ACC112 (cell line): ENCODE measurements at regions not wholly inside any gene's neighbourhood (a gene's known extent, or its start where the extent isn't known, plus 50 kb on each side); places are given as distances from the start of the nearest gene placed in this dataset.
"Not testable (repeated sequence)": the region's sequence is repeated elsewhere in the genome, so short reads cannot be mapped to it uniquely, and the experiment has no call there.

Experiments
- H2AFZ ChIP-seq: fragments of 200-600 bp; sonication (generic); one replicate; pipeline ENCODE4 v1.6.0; 2017; ENCODE audit warnings: antibody characterized with exemption, low read length; ENCODE audit not compliant: unreplicated experiment
- H3K27ac ChIP-seq: fragments of 200-600 bp; sonication (generic); 2 replicates; pipeline ENCODE4 v1.5.1; 2014; ENCODE audit warnings: low read depth, mild to moderate bottlenecking, antibody characterized with exemption, low read length, moderate library complexity
- H3K27me3 ChIP-seq: fragments of 200-600 bp; sonication (generic); 2 replicates; pipeline ENCODE4 v1.6.1; 2014; ENCODE audit warnings: mild to moderate bottlenecking, antibody characterized with exemption, low read length, moderate library complexity, mixed read lengths; ENCODE audit not compliant: insufficient read depth
- H3K36me3 ChIP-seq: fragments of 200-600 bp; sonication (generic); 2 replicates; pipeline ENCODE4 v1.6.1; 2016; ENCODE audit warnings: mild to moderate bottlenecking, antibody characterized with exemption, low read length, moderate library complexity, mixed read lengths; ENCODE audit not compliant: insufficient read depth
- H3K4me1 ChIP-seq: fragments of 200-600 bp; sonication (generic); one replicate; pipeline ENCODE4 v1.6.1; 2016; ENCODE audit warnings: low read length, mixed read lengths; ENCODE audit not compliant: insufficient read depth, unreplicated experiment, control insufficient read depth
- H3K4me3 ChIP-seq: fragments of 200-600 bp; sonication (generic); 2 replicates; pipeline ENCODE4 v1.5.1; 2014; ENCODE audit warnings: mild to moderate bottlenecking, low read depth, low read length
- H3K79me2 ChIP-seq: fragments of 200-600 bp; sonication (generic); one replicate; pipeline ENCODE4 v1.6.0; 2016; ENCODE audit warnings: low read length; ENCODE audit not compliant: control insufficient read depth, unreplicated experiment, insufficient read depth

GRCh38 chr15:84516773-84517172 is 84.0 kb upstream of the ZSCAN2 start:
- not testable (repeated sequence) for H3K27ac ChIP-seq, H3K27me3 ChIP-seq, H3K4me3 ChIP-seq, H3K79me2 ChIP-seq, H2AFZ ChIP-seq, H3K36me3 ChIP-seq, H3K4me1 ChIP-seq

DNA sequence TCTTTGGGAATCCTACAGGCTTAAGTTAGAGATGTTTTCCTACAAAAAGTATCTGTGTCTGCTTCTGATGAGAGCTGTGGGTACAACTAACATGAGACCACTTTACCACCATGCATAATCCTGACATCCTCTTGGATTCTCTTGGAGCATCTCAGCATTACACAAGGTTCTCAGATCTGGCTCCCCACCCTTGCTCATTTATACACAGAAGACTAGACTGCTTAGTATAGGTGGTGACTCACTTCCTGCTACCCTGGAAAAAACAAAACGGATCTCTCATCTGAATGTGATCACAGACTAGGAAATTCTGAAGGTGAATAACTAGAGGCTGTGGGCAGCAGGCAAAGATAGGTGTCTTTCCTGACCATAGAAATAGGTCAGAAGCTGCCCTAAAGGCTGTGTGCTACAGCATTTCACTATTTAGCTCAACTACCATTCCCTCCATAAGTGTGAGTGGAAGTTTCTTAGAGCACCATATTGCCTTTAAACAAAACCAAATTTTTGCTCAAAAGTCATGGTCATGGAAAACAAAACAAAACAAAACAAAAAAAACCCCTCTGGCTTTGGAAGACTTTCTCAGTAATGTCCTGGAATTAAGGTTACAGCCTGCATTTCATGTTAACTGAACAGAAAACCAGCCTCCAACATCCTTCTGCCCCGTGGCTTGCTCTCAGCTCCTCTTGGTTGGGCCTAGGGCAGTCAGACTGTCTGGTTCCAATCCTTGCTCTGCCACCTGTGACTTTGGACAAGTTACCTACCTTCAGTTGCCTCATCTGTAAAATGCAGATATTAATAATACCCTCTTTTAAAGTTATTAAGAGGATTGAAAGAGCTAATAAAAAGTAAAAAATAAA is 75.1 kb upstream of the ZSCAN2 start:
- not testable (repeated sequence) for H3K79me2 ChIP-seq, H3K4me3 ChIP-seq, H3K4me1 ChIP-seq, H3K27me3 ChIP-seq, H2AFZ ChIP-seq, H3K36me3 ChIP-seq
- H3K27ac ChIP-seq = peak overlapping the region; percentile 34; the same call in 1 of the 2 replicates

GRCh38 chr15:84530751-84531150 is 70.1 kb upstream of the ZSCAN2 start:
- not testable (repeated sequence) for H3K4me1 ChIP-seq, H2AFZ ChIP-seq, H3K4me3 ChIP-seq, H3K79me2 ChIP-seq, H3K27me3 ChIP-seq, H3K36me3 ChIP-seq, H3K27ac ChIP-seq

DNA sequence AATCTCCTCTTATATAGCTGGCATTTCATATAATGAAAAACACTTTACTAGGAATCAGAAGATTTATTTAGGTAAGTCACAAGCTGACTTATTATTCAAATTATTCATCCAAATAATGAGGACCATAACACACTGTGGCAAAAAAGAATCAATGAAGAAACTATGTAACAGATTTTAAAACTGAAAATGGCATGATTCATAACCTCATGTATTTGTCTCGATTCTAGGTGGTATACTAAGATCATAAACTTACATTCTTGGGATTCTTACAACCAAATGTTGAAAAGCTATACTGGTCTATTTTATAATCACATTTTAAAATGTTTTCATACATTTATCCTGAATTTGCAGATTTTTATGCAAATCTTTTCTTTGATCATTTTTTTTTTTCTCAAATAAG is 69.6 kb upstream of the ZSCAN2 start:
- H2AFZ ChIP-seq, H3K79me2 ChIP-seq, H3K4me3 ChIP-seq, H3K36me3 ChIP-seq, H3K27ac ChIP-seq, H3K4me1 ChIP-seq, H3K27me3 ChIP-seq: not testable (repeated sequence)

DNA sequence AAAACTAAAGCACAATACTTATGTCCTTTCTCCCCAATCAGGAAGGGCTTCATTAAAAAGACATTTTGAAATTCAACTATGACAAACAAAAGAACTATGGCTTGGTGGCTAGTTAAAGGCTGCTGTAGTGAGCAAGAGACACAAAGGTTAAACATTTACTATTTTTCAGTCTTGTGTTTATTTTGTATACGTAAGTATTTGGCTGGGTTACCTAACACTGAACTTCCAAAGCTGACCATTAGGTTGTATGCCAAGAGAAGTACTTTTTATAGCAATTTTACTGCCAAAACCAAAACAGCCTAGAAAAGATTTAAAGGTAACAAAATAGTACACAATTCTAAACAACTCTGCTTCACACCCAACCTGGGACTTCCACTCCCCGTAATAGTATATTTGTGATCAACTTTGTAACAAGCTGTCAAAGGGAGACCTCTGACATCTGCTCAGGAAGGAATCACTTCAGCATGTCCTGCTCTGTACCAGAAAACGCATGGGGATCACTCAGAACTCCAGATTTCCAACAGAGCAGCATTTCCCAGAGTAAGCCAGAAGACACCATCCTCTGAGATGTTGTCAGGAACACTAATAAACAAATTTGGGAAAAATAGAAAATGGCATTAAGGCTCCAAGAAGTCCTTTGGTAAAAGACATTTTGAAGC is 69.0 kb upstream of the ZSCAN2 start:
- not testable (repeated sequence) for H3K79me2 ChIP-seq, H3K27ac ChIP-seq, H2AFZ ChIP-seq, H3K27me3 ChIP-seq, H3K36me3 ChIP-seq, H3K4me3 ChIP-seq, H3K4me1 ChIP-seq

GRCh38 chr15:84533705-84534104 is 67.1 kb upstream of the ZSCAN2 start:
- not testable (repeated sequence) for H3K27me3 ChIP-seq, H3K36me3 ChIP-seq, H2AFZ ChIP-seq, H3K4me1 ChIP-seq, H3K79me2 ChIP-seq, H3K4me3 ChIP-seq, H3K27ac ChIP-seq

DNA sequence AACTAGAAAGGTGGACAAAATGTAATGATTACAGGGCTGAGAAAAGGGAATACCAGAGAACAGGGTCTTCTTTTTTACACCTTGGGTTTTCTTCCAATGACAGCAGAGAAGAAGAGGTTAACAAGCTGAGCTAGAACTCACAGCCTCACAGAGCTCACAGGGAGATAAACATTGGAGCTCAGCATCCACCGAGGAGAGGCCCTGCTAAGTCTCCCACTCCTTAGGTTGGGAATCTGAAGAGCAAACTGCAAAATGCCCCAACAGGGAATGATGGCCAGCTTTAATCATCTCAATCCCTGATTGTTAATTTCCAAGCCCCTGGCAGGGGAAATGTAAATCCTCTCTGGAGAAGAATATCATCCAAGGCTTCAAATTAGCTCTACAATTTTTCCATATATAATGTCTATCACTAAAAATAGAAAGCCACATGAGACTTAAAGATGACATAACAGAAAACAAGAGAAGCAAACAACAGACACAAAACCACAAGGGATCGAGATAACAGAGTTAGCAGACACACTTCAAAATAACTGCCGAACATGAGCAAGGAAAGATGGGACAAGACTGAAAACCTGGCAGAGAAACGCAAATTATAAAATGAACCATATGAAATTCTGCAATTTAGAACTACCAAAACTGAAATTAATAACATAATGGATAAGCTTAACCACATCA is 66.1 kb upstream of the ZSCAN2 start:
- H2AFZ ChIP-seq, H3K4me1 ChIP-seq, H3K27ac ChIP-seq, H3K36me3 ChIP-seq, H3K27me3 ChIP-seq, H3K79me2 ChIP-seq, H3K4me3 ChIP-seq: not testable (repeated sequence)

GRCh38 chr15:84536181-84536580 is 64.6 kb upstream of the ZSCAN2 start:
- not testable (repeated sequence) for H3K36me3 ChIP-seq, H3K27ac ChIP-seq, H2AFZ ChIP-seq, H3K4me1 ChIP-seq, H3K27me3 ChIP-seq, H3K79me2 ChIP-seq, H3K4me3 ChIP-seq

DNA sequence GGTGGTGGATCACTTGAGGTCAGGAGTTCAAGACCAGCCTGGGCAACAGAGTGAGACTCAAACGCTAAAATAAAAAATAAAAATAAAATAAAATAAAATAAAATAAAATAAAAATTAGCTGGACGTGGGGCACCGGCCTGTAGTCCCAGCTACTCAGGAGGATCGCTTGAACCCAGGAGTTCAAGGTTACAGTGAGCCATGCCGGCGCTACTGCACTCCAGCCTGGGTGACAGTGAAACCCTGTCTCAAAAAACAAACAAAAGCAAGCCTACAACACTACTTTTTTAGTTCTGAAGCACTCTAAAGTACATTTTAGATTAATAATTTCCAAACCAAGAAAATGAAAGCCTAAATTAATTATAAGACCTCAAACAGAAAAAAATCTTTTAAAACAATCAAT is 56.2 kb upstream of the ZSCAN2 start:
- not testable (repeated sequence) for H3K4me3 ChIP-seq, H2AFZ ChIP-seq, H3K36me3 ChIP-seq, H3K79me2 ChIP-seq, H3K27me3 ChIP-seq, H3K27ac ChIP-seq, H3K4me1 ChIP-seq

DNA sequence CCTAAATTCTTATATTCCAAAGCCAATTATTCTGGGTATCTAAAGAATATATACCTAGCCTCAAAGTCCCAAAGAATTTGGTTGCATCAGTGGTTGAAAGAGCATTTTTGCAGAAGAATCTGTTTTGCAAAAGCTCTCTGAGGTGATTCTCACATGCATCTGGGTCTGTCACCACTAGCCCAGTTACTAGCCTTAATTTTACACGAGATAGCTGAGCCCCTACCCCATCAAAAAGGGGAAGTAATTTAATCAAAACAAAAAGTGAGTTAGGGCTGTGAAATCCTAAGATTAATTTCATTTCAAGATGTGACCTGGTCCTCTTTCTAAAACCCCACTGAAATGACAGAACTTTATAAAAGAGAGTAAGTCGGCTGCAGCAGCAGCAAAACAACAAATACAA is 53.7 kb upstream of the ZSCAN2 start:
- peaks cover 13% of the 10 kb centered on the region for H3K4me1 ChIP-seq
- not testable (repeated sequence) for H3K27me3 ChIP-seq, H2AFZ ChIP-seq, H3K36me3 ChIP-seq, H3K79me2 ChIP-seq, H3K27ac ChIP-seq, H3K4me3 ChIP-seq

DNA sequence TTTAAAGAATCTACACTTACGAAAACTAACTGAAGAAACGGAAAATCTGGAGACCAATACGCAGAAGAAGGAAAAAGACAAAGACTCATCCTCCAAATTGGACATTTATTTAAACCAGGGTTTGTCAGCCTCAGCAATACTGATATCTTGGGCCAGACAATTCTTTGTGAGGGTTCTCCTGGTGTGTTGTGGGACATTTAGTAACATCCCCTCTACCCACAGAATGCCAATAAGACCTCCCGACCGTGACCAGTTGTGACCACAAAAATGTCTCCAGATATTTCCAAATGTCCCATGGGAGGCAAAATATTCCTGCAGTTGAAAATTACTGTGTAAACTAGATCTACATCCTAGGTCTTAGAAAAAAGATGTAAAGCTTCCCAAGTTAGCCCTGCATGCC is 50.3 kb upstream of the ZSCAN2 start:
- not testable (repeated sequence) for H3K4me3 ChIP-seq, H3K79me2 ChIP-seq, H3K27me3 ChIP-seq, H3K36me3 ChIP-seq, H2AFZ ChIP-seq, H3K27ac ChIP-seq
- peaks cover 13% of the 10 kb centered on the region for H3K4me1 ChIP-seq
